ENCODE measurements at regions not wholly inside any gene's neighbourhood (a gene's known extent, or its start where the extent isn't known, plus 50 kb on each side); places are given as distances from the start of the nearest gene placed in this dataset.

DNA sequence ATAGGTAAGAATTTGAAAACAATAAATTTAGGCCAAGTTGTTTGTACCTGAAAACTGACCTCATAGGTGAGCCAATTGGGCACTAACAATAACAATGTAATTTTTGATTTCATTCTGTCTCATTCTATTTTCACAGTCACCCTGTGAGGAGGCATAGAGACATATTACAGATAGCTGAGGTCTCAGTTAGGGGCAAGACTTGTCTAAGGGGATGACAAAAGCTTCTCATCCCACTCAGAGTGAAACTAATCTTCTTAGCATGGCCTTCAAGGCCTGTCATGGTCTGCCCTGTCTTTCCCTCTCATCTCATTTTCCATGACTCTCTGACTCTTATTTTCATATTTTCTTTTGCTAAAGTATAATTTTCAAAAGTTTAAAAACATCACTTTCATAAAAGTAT, 562.0 kb upstream of the TNP1 start:
- TF ChIP-seq, protein P1, sequence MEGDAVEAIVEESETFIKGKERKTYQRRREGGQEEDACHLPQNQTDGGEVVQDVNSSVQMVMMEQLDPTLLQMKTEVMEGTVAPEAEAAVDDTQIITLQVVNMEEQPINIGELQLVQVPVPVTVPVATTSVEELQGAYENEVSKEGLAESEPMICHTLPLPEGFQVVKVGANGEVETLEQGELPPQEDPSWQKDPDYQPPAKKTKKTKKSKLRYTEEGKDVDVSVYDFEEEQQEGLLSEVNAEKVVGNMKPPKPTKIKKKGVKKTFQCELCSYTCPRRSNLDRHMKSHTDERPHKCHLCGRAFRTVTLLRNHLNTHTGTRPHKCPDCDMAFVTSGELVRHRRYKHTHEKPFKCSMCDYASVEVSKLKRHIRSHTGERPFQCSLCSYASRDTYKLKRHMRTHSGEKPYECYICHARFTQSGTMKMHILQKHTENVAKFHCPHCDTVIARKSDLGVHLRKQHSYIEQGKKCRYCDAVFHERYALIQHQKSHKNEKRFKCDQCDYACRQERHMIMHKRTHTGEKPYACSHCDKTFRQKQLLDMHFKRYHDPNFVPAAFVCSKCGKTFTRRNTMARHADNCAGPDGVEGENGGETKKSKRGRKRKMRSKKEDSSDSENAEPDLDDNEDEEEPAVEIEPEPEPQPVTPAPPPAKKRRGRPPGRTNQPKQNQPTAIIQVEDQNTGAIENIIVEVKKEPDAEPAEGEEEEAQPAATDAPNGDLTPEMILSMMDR (IDR thresholded peaks at IDR 0.05; ENCODE audit: borderline replicate concordance, extremely low read depth, low read length, poor library complexity, severe bottlenecking) = no peak
- no peak for TF ChIP-seq EZH2 (IDR thresholded peaks at IDR 0.05; ENCODE audit: borderline replicate concordance, low read depth, low read length, severe bottlenecking)
